ENCODE measurements at regions not wholly inside any gene's neighbourhood (a gene's known extent, or its start where the extent isn't known, plus 50 kb on each side); places are given as distances from the start of the nearest gene placed in this dataset.

DNA sequence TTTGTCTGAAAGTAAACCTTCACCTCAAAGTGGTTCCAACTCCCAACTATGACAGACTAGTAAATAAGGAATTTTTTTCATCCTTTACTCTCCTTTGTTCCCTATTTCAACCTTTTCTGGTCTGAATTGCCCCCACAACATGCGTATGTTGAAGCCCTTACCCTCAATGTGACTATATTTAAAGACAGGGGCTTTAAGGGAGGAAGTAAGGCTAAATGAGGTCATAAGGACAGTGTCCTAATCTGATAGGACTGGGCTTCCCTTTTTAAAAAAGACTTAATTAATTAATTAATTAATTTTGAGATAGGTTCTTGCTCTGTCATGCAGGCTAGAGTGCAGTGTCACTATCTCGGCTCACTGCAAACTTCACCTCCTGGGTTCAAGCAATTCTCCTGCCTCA lies 86.3 kb downstream of the VCPKMT start:
- TF ChIP-seq, protein P1, sequence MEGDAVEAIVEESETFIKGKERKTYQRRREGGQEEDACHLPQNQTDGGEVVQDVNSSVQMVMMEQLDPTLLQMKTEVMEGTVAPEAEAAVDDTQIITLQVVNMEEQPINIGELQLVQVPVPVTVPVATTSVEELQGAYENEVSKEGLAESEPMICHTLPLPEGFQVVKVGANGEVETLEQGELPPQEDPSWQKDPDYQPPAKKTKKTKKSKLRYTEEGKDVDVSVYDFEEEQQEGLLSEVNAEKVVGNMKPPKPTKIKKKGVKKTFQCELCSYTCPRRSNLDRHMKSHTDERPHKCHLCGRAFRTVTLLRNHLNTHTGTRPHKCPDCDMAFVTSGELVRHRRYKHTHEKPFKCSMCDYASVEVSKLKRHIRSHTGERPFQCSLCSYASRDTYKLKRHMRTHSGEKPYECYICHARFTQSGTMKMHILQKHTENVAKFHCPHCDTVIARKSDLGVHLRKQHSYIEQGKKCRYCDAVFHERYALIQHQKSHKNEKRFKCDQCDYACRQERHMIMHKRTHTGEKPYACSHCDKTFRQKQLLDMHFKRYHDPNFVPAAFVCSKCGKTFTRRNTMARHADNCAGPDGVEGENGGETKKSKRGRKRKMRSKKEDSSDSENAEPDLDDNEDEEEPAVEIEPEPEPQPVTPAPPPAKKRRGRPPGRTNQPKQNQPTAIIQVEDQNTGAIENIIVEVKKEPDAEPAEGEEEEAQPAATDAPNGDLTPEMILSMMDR (IDR thresholded peaks at IDR 0.05) = no peak
- no peak for TF ChIP-seq POLR2A (IDR thresholded peaks at IDR 0.05)

All from esophagus squamous epithelium (tissue), 4 donors.